HepG2 (cell line): ENCODE measurements at regions not wholly inside any gene's neighbourhood (a gene's known extent, or its start where the extent isn't known, plus 50 kb on each side); places are given as distances from the start of the nearest gene placed in this dataset.

Experiments
- CEBPG ChIP-seq: IDR thresholded peaks from 2 replicates; pipeline ENCODE4 v1.6.1; 2016
- ESRRA ChIP-seq: sonication (generic); formaldehyde crosslinking; IDR thresholded peaks from 2 replicates; pipeline ENCODE4 v1.5.1; 2020; ENCODE audit warnings: mild to moderate bottlenecking, low read depth, missing genetic modification reagents
- IRF2 ChIP-seq: IDR thresholded peaks from 2 replicates; pipeline ENCODE4 v1.6.1; 2018; ENCODE audit warnings: missing genetic modification reagents, missing compliant biosample characterization
- JUNB ChIP-seq: sonication (generic); formaldehyde crosslinking; IDR thresholded peaks from 2 replicates; pipeline ENCODE4 v1.8.0; 2022; ENCODE audit warnings: missing genetic modification reagents, mild to moderate bottlenecking, borderline replicate concordance
- MED1 ChIP-seq: sonication (generic); formaldehyde crosslinking; IDR thresholded peaks from 2 replicates; pipeline ENCODE4 v1.4.0; 2020; ENCODE audit warnings: missing genetic modification reagents
- POLR2A ChIP-seq, 2 experiments: IDR thresholded peaks; 2 replicates each; pipeline ENCODE4 v1.6.1; 2011; ENCODE audit warnings: low read depth in 2 of 2, low read length in 2 of 2, mild to moderate bottlenecking in 1 of 2, moderate library complexity in 1 of 2; ENCODE audit not compliant: insufficient read depth in 1 of 2
- RFX5 ChIP-seq: IDR thresholded peaks from 2 replicates; pipeline ENCODE4 v1.6.1; 2011; ENCODE audit warnings: low read depth, low read length, improper control_type of control experiment
- ZNF343 ChIP-seq: sonication (generic); formaldehyde crosslinking; IDR thresholded peaks from 2 replicates; pipeline ENCODE4 v1.4.0; 2020; ENCODE audit warnings: mild to moderate bottlenecking, missing genetic modification reagents
- ZNF446 ChIP-seq: sonication (generic); formaldehyde crosslinking; IDR thresholded peaks from 2 replicates; pipeline ENCODE4 v1.5.0; 2020; ENCODE audit warnings: mild to moderate bottlenecking, missing genetic modification reagents
- ZNF883 ChIP-seq: sonication (generic); formaldehyde crosslinking; IDR thresholded peaks from 2 replicates; pipeline ENCODE4 v1.5.1; 2020; ENCODE audit warnings: mild to moderate bottlenecking, missing genetic modification reagents; ENCODE audit errors: not compliant biosample characterization
- TF ChIP-seq, protein P1 (sequence below): sonication (generic); formaldehyde crosslinking; IDR thresholded peaks from 2 replicates; pipeline ENCODE4 v1.5.1; 2020; ENCODE audit warnings: mild to moderate bottlenecking, missing genetic modification reagents, moderate library complexity

DNA sequence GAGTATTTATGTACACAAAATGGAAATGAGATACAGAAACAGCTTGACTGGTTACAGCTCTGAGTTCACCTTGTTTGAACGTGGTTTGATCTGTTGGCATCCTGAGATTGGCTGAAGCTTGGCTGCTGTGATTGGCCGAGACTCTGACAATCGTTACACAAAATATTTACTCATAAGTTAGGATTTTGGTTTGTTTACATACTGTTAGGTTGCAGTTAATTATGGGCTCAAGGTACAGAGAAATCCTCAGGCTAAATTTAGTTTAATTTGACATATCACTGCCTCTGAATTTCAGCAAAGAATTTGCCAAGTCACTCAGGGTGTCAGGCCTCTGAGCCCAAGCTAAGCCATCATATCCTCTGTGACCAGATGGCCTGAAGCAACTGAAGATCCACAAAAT lies 227.3 kb downstream of the COPRS start:
- TF ChIP-seq ZNF446 (CRISPR knock-in tag) (no peak), RFX5 (no peak), ESRRA (no peak), CEBPG (no peak), IRF2 (CRISPR knock-in tag) (no peak), ZNF883 (CRISPR knock-in tag) (no peak), JUNB (CRISPR knock-in tag) (no peak), MED1 (CRISPR knock-in tag) (no peak), ZNF343 (CRISPR knock-in tag) (no peak), POLR2A (IDR thresholded peaks at IDR 0.05; ENCODE audit: insufficient read depth in 1 of 2, low read depth in 2 of 2, low read length in 2 of 2) (no peak)
- TF ChIP-seq, protein P1, sequence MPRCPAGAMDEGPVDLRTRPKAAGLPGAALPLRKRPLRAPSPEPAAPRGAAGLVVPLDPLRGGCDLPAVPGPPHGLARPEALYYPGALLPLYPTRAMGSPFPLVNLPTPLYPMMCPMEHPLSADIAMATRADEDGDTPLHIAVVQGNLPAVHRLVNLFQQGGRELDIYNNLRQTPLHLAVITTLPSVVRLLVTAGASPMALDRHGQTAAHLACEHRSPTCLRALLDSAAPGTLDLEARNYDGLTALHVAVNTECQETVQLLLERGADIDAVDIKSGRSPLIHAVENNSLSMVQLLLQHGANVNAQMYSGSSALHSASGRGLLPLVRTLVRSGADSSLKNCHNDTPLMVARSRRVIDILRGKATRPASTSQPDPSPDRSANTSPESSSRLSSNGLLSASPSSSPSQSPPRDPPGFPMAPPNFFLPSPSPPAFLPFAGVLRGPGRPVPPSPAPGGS (CRISPR knock-in tag), result no peak
